H1 (cell line): ENCODE measurements at regions not wholly inside any gene's neighbourhood (a gene's known extent, or its start where the extent isn't known, plus 50 kb on each side); places are given as distances from the start of the nearest gene placed in this dataset.
A peak's percentile ranks its signal among the peaks of the same experiment; 100 is the strongest.

Experiments used
- CTCF ChIA-PET: fragments of 300-600 bp; sonication (Branson Sonifier 250); formaldehyde crosslinking; loops from one replicate; lab custom pipeline; 2021; ENCODE audit not compliant: partially characterized antibody; lab: Charles Lee
- POLR2A ChIA-PET: fragments of 300-600 bp; sonication (Branson Sonifier 250); formaldehyde crosslinking; loops from one replicate; lab custom pipeline; 2021; ENCODE audit warnings: inconsistent platforms; ENCODE audit not compliant: partially characterized antibody; lab: Charles Lee
- DNase-seq, 2 experiments: peaks; one replicate each; pipeline versions ENCODE4 v3.0.0 to v3.0.0-alpha.2; 2010 to 2022; ENCODE audit warnings: low spot score in 2 of 2, low read depth in 1 of 2, mixed read lengths in 1 of 2
- FAIRE-seq: peaks from 2 replicates; lab custom pipeline; 2011; peaks lifted over from hg19 to GRCh38; lab: Jason Lieb, UNC
- H2AFZ ChIP-seq: 2 replicates; pipeline ENCODE4 v1.8.1; 2012; ENCODE audit warnings: low read length, inconsistent platforms
- H2AK5ac ChIP-seq: 2 replicates; pipeline ENCODE4 v1.6.1; 2013; ENCODE audit warnings: low read depth, low read length
- H2BK120ac ChIP-seq: replicated peaks from 2 replicates; pipeline ENCODE3; 2013; ENCODE audit warnings: low read depth, low read length, inconsistent platforms
- H2BK12ac ChIP-seq: 2 replicates; pipeline ENCODE4 v1.6.1; 2013; ENCODE audit warnings: low read depth, low read length
- H2BK15ac ChIP-seq: 2 replicates; pipeline ENCODE4 v1.6.1; 2013; ENCODE audit warnings: low read length
- H2BK20ac ChIP-seq: 2 replicates; pipeline ENCODE4 v1.6.1; 2013; ENCODE audit warnings: low read length
- H2BK5ac ChIP-seq: 2 replicates; pipeline ENCODE4 v1.6.1; 2013; ENCODE audit warnings: low read depth, low read length
- H3K14ac ChIP-seq: 2 replicates; pipeline ENCODE4 v1.6.1; 2013; ENCODE audit warnings: inconsistent platforms; ENCODE audit not compliant: insufficient read length
- H3K18ac ChIP-seq: 2 replicates; pipeline ENCODE4 v1.6.1; 2013; ENCODE audit warnings: low read length; ENCODE audit errors: extremely low read depth
- H3K23ac ChIP-seq: 2 replicates; pipeline ENCODE4 v1.6.1; 2013; ENCODE audit warnings: inconsistent platforms; ENCODE audit not compliant: insufficient read length
- H3K23me2 ChIP-seq: 2 replicates; pipeline ENCODE4 v1.6.1; 2013; ENCODE audit warnings: low read depth, low read length
- H3K27ac ChIP-seq: 2 replicates; pipeline ENCODE4 v1.6.1; 2011; ENCODE audit warnings: low read depth, low read length, inconsistent platforms
- H3K27me3 ChIP-seq, 4 experiments: replicated peaks in 1 of 4; 1 replicate in 1 of 4; 2 replicates in 3 of 4; pipeline versions ENCODE4 v1.6.1 to v1.8.1; 2011 to 2013; ENCODE audit warnings: low read length in 3 of 4, mild to moderate bottlenecking in 3 of 4, inconsistent platforms in 2 of 4, mixed read lengths in 2 of 4, moderate library complexity in 1 of 4; ENCODE audit not compliant: control insufficient read depth in 3 of 4, insufficient read depth in 3 of 4; ENCODE audit errors: extremely low read depth in 1 of 4
- H3K36me3 ChIP-seq, 4 experiments: 2 replicates each; pipeline versions ENCODE4 v1.6.1 to v1.8.1; 2011 to 2013; ENCODE audit warnings: mild to moderate bottlenecking in 4 of 4, low read length in 3 of 4, moderate library complexity in 2 of 4, control low read depth in 1 of 4, inconsistent platforms in 1 of 4; ENCODE audit not compliant: insufficient read depth in 4 of 4, control insufficient read depth in 2 of 4
- H3K4ac ChIP-seq: replicated peaks from 2 replicates; pipeline ENCODE3; 2013; ENCODE audit warnings: low read length, low read depth, mixed read lengths, inconsistent platforms; ENCODE audit not compliant: insufficient read length
- H3K4me1 ChIP-seq, 4 experiments: replicated peaks in 1 of 4; 1 replicate in 1 of 4; 2 replicates in 3 of 4; pipeline versions ENCODE4 v1.6.1 to v1.8.1; 2011 to 2013; ENCODE audit warnings: low read length in 3 of 4, inconsistent platforms in 2 of 4, mixed read lengths in 1 of 4; ENCODE audit not compliant: insufficient read depth in 4 of 4, control insufficient read depth in 3 of 4
- H3K4me2 ChIP-seq, 2 experiments: 2 replicates each; pipeline versions ENCODE4 v1.6.1 to v1.8.1; 2011 to 2013; ENCODE audit warnings: low read depth in 2 of 2, low read length in 2 of 2, control low read depth in 1 of 2, inconsistent platforms in 1 of 2, mild to moderate bottlenecking in 1 of 2; ENCODE audit not compliant: insufficient read depth in 1 of 2
- H3K4me3 ChIP-seq, 4 experiments: fragments of 200-600, 300-600 bp in 1 of 4; sonication (generic), shearing (Covaris generic), sonication (Bioruptor Twin) in 1 of 4; 2 replicates each; pipeline versions ENCODE4 v1.5.1 to v1.8.1; 2011 to 2016; ENCODE audit warnings: low read length in 4 of 4, low read depth in 3 of 4, control low read depth in 2 of 4, inconsistent platforms in 2 of 4, mild to moderate bottlenecking in 2 of 4, mixed read lengths in 1 of 4, moderate library complexity in 1 of 4; ENCODE audit not compliant: insufficient read depth in 2 of 4; ENCODE audit errors: extremely low read depth in 1 of 4
- H3K56ac ChIP-seq: replicated peaks from 2 replicates; pipeline ENCODE3; 2013; ENCODE audit warnings: low read depth, mild to moderate bottlenecking, mixed read lengths, low read length, inconsistent platforms; ENCODE audit not compliant: insufficient read length
- H3K79me1 ChIP-seq: 2 replicates; pipeline ENCODE4 v1.6.1; 2013; ENCODE audit warnings: low read depth, low read length, control low read depth
- H3K79me2 ChIP-seq, 2 experiments: 2 replicates each; pipeline versions ENCODE4 v1.6.1 to v1.8.1; 2012 to 2013; ENCODE audit warnings: low read length in 2 of 2, mild to moderate bottlenecking in 2 of 2, inconsistent platforms in 1 of 2; ENCODE audit not compliant: insufficient read depth in 2 of 2, control insufficient read depth in 1 of 2
- H3K9ac ChIP-seq, 4 experiments: replicated peaks in 1 of 4; 1 replicate in 1 of 4; 2 replicates in 3 of 4; pipeline versions ENCODE4 v1.6.1 to v1.8.1; 2011 to 2013; ENCODE audit warnings: low read depth in 3 of 4, low read length in 3 of 4, control low read depth in 2 of 4, mild to moderate bottlenecking in 2 of 4, moderate library complexity in 2 of 4, inconsistent platforms in 1 of 4; ENCODE audit errors: extremely low read depth in 1 of 4
- H3K9me3 ChIP-seq, 2 experiments: 2 replicates each; pipeline versions ENCODE4 v1.6.1 to v1.8.1; 2012 to 2013; ENCODE audit warnings: mild to moderate bottlenecking in 2 of 2, moderate library complexity in 2 of 2, control low read depth in 1 of 2, inconsistent platforms in 1 of 2, low read depth in 1 of 2, low read length in 1 of 2, mixed read lengths in 1 of 2; ENCODE audit not compliant: insufficient read depth in 2 of 2
- H4K20me1 ChIP-seq, 2 experiments: replicated peaks in 1 of 2; 2 replicates each; pipeline versions ENCODE3 to v1.8.1; 2011 to 2013; ENCODE audit warnings: inconsistent platforms in 2 of 2, low read length in 2 of 2, mild to moderate bottlenecking in 1 of 2; ENCODE audit not compliant: insufficient read depth in 2 of 2, control insufficient read depth in 1 of 2
- H4K5ac ChIP-seq: 2 replicates; pipeline ENCODE4 v1.6.1; 2013; ENCODE audit warnings: low read length, low read depth, mixed read lengths, inconsistent platforms; ENCODE audit not compliant: insufficient read length
- H4K8ac ChIP-seq: 2 replicates; pipeline ENCODE4 v1.8.0; 2013; ENCODE audit warnings: mild to moderate bottlenecking, moderate library complexity, low read length, inconsistent platforms; ENCODE audit not compliant: insufficient read depth; ENCODE audit errors: extremely low read depth
- H4K91ac ChIP-seq: replicated peaks from 2 replicates; pipeline ENCODE3; 2013; ENCODE audit warnings: low read length, mixed read lengths, inconsistent platforms; ENCODE audit not compliant: insufficient read length
- HDAC2 ChIP-seq, 2 experiments: fragments of 300-600 bp in 1 of 2; sonication (generic) in 1 of 2; IDR thresholded peaks; 2 replicates each; pipeline ENCODE4 v1.6.1; 2011 to 2012; ENCODE audit warnings: low read depth in 2 of 2, low read length in 2 of 2, mild to moderate bottlenecking in 2 of 2, moderate library complexity in 2 of 2, borderline replicate concordance in 1 of 2, inconsistent platforms in 1 of 2
- KDM4A ChIP-seq: IDR thresholded peaks from one replicate; pipeline ENCODE4 v1.7.1; 2012; ENCODE audit warnings: low read depth, mild to moderate bottlenecking, moderate library complexity, low read length, inconsistent platforms; ENCODE audit not compliant: severe bottlenecking
- SRF ChIP-seq: IDR thresholded peaks from 2 replicates; pipeline ENCODE4 v1.6.1; 2011; ENCODE audit warnings: mild to moderate bottlenecking, low read depth, low read length, moderate library complexity
- USF2 ChIP-seq: IDR thresholded peaks from 2 replicates; pipeline ENCODE4 v1.6.1; 2011; ENCODE audit warnings: low read length, improper control_type of control experiment
- WGBS, 2 experiments: shearing (Covaris generic) in 1 of 2; methylation state at CpG; one replicate each; pipeline versions ENCODE4 v1.1.6 to v1.1.7; 2013 to 2015; ENCODE audit warnings: low lambda C conversion rate in 2 of 2, mixed read lengths in 2 of 2, inconsistent platforms in 1 of 2, low coverage in 1 of 2, missing lambda C conversion rate in 1 of 2; ENCODE audit not compliant: insufficient replicate concordance in 2 of 2, insufficient coverage in 1 of 2, insufficient read length in 1 of 2; ENCODE audit errors: extremely low coverage in 1 of 2, missing lambda C conversion rate in 1 of 2; 5-methylcytosine and 5-hydroxymethylcytosine counted together

- H3K27me3 ChIP-seq = peaks cover 0 to 8% (median 5%) of the 10 kb centered on the region in 4 experiments; a peak in 5 of 7 replicates
- H3K79me2 ChIP-seq = no peaks in the 10 kb centered on the region
- H3K23ac ChIP-seq = no peak overlapping the region
- H3K4me1 ChIP-seq = no peaks in the 10 kb centered on the region
- no peak overlapping the region for H3K27ac ChIP-seq
- CTCF ChIA-PET = interaction anchor here (1.4 kb wide), 1 partner anchor 13 kb away, joined by 3 read pairs; no protein-coding TSS in a partner anchor
- H3K56ac ChIP-seq = no peak overlapping the region
- H3K9me3 ChIP-seq = no peaks in the 10 kb centered on the region
- H2BK12ac ChIP-seq = no peak overlapping the region
- no peaks in the 10 kb centered on the region for H3K79me1 ChIP-seq
- DNase-seq (no peak), FAIRE-seq (no peak)
- no peak overlapping the region for H3K9ac ChIP-seq
- no peak overlapping the region for H3K4me2 ChIP-seq
- H3K23me2 ChIP-seq = peaks cover 10% of the 10 kb centered on the region
- H4K5ac ChIP-seq = no peak overlapping the region
- no peak overlapping the region for H3K4me3 ChIP-seq
- H4K8ac ChIP-seq = peak overlapping the region; percentile 69; the same call in 1 of the 2 replicates
- H3K18ac ChIP-seq = no peak overlapping the region
- H3K14ac ChIP-seq = no peak overlapping the region
- H3K4ac ChIP-seq = no peak overlapping the region
- no peak overlapping the region for H2AK5ac ChIP-seq
- POLR2A ChIA-PET = no interaction called here
- no peak overlapping the region for H2BK20ac ChIP-seq
- WGBS, 2 experiments = 93% methylated on average over 7 of the region's 7 CpGs; no CpG with 5 or more reads in 1 of the 2 experiments
- no peak overlapping the region for H2BK120ac ChIP-seq
- no peaks in the 10 kb centered on the region for H4K20me1 ChIP-seq
- H2BK5ac ChIP-seq = no peak overlapping the region
- TF ChIP-seq SRF = no peak
- TF ChIP-seq HDAC2 (IDR thresholded peaks at IDR 0.05; ENCODE audit: borderline replicate concordance in 1 of 2, low read depth in 2 of 2, low read length in 2 of 2) = no peak
- no peak for TF ChIP-seq USF2
- no peak for TF ChIP-seq KDM4A
- H3K36me3 ChIP-seq = no peaks in the 10 kb centered on the region
- no peak overlapping the region for H4K91ac ChIP-seq
- no peak overlapping the region for H2AFZ ChIP-seq
- H2BK15ac ChIP-seq = no peak overlapping the region
These were observed 263.0 kb upstream of the E2F7 start for GRCh38 chr12:77328326-77328725.
